Activated B cell treated with CpG ODN at 0.5 μM for 24 hours (primary cell): ENCODE measurements at regions not wholly inside any gene's neighbourhood (a gene's known extent, or its start where the extent isn't known, plus 50 kb on each side); places are given as distances from the start of the nearest gene placed in this dataset.

Experiments used
- ATAC-seq: fragments of 200-7000 bp; cut with Tn5 transposase; one replicate; pipeline ENCODE4 v1.10.0; 2021; ENCODE audit warnings: low read depth, mild to moderate bottlenecking, moderate library complexity
- CTCF ChIA-PET: fragments of 350-600 bp; sonication (Branson Sonifier 250); formaldehyde crosslinking; loops from one replicate; lab custom pipeline; 2021; ENCODE audit warnings: antibody characterized with exemption; lab: Charles Lee
- POLR2A ChIA-PET: fragments of 350-600 bp; sonication (Branson Sonifier 250); formaldehyde crosslinking; loops from one replicate; lab custom pipeline; 2021; ENCODE audit warnings: antibody characterized with exemption; lab: Charles Lee
- DNase-seq: peaks from one replicate; pipeline ENCODE4 v3.0.0; 2022
- H3K27ac Mint-ChIP-seq: one replicate; pipeline ENCODE4 v1.8.0; 2020; ENCODE audit warnings: mixed read lengths
- H3K27me3 Mint-ChIP-seq: one replicate; pipeline ENCODE4 v1.8.0; 2021; ENCODE audit warnings: mixed read lengths
- H3K36me3 Mint-ChIP-seq: one replicate; pipeline ENCODE4 v1.8.0; 2021; ENCODE audit warnings: low read depth, mixed read lengths
- H3K4me1 Mint-ChIP-seq: one replicate; pipeline ENCODE4 v1.8.0; 2021; ENCODE audit warnings: mixed read lengths
- H3K4me3 Mint-ChIP-seq: one replicate; pipeline ENCODE4 v1.8.0; 2020; ENCODE audit warnings: mild to moderate bottlenecking, mixed read lengths
- H3K9me3 Mint-ChIP-seq: one replicate; pipeline ENCODE4 v1.8.0; 2020; ENCODE audit warnings: mixed read lengths
- intact Hi-C: fragments of 100-400 bp; cut with micrococcal nuclease; formaldehyde crosslinking; loops from one replicate; pipeline ENCODE4 v1.15.1; 2024
- TF ChIP-seq, protein P1 (sequence below): fragments of 200-600 bp; IDR thresholded peaks from one replicate; pipeline ENCODE4 v1.8.0; 2022; ENCODE audit warnings: antibody characterized with exemption, mild to moderate bottlenecking

DNA sequence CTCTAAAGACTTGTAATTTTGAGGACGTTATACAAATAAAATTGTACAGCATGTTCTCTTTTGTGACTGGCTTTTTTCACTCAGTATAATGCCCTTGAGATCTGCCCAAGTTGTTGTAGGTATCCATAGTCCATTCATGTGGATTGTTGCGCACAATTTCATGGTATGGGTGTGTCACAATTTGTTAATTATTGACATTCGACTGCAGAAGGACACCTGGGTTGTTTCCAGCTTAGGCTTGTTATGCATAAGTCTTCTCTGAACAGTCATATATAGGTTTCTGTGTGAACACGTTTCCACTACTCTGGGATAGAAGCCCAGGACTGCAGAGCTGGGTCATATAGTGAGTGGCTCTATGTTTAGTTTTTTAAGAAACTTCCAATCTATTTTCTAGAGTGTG lies 800.8 kb upstream of the SALL3 start:
- DNase-seq (no peak), ATAC-seq (no peak)
- Mint-ChIP-seq H3K27me3 (no peaks in the 10 kb centered on the region), H3K4me3 (no peak overlapping the region), H3K27ac (no peak overlapping the region), H3K36me3 (no peaks in the 10 kb centered on the region), H3K4me1 (no peaks in the 10 kb centered on the region), H3K9me3 (peaks cover 11% of the 10 kb centered on the region)
- TF ChIP-seq, protein P1, sequence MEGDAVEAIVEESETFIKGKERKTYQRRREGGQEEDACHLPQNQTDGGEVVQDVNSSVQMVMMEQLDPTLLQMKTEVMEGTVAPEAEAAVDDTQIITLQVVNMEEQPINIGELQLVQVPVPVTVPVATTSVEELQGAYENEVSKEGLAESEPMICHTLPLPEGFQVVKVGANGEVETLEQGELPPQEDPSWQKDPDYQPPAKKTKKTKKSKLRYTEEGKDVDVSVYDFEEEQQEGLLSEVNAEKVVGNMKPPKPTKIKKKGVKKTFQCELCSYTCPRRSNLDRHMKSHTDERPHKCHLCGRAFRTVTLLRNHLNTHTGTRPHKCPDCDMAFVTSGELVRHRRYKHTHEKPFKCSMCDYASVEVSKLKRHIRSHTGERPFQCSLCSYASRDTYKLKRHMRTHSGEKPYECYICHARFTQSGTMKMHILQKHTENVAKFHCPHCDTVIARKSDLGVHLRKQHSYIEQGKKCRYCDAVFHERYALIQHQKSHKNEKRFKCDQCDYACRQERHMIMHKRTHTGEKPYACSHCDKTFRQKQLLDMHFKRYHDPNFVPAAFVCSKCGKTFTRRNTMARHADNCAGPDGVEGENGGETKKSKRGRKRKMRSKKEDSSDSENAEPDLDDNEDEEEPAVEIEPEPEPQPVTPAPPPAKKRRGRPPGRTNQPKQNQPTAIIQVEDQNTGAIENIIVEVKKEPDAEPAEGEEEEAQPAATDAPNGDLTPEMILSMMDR = no peak
- POLR2A ChIA-PET = no interaction called here
- CTCF ChIA-PET = no interaction called here
- intact Hi-C loops = no loop called here

DNA sequence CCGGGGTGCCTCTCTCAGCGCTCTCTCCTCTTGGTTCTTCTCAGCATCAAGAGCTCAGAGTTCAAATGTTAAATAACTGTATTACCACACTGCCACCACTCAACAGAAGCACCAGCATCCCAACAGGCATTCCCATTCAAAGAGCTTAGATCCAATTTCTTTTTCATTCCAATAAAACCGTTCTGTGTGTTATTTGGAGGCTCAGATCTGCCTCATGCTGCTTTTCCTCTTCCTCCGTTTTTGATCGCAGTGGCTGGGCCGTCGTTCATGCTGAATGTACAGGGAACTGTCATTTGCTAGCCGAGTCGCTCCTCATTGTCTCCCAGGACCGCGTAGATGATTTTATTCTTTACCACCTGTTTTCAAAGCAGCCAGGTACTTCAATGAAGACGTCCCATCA lies 798.9 kb upstream of the SALL3 start:
- ChIA-PET POLR2A (no interaction called here), CTCF (no interaction called here)
- ATAC-seq = no peak
- peaks cover 12% of the 10 kb centered on the region for H3K9me3 Mint-ChIP-seq
- intact Hi-C loops = no loop called here
- no peak overlapping the region for H3K4me3 Mint-ChIP-seq
- no peak for DNase-seq
- H3K27ac Mint-ChIP-seq = no peak overlapping the region
- TF ChIP-seq, protein P1 = no peak
- no peaks in the 10 kb centered on the region for H3K27me3 Mint-ChIP-seq
- no peaks in the 10 kb centered on the region for H3K36me3 Mint-ChIP-seq
- H3K4me1 Mint-ChIP-seq = no peaks in the 10 kb centered on the region

DNA sequence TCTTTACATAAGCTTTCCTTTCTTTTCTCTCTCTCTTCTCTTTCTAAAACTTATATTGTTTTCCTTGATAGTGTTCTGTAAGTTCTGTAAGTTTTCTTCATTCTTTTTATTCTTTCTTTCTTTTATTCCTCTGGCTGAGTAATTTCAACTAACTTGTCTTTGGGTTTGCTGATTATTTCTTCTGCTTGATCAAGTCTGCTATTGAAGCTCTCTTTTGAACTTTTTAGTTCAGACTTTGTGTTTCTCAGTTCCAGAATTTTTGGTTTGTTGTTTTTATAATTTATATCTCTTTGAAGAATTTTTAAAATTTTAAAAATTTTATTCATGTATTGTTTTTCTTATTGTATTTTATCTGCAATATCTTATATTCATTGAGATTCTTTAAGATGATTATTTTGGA lies 795.8 kb upstream of the SALL3 start:
- no peak for DNase-seq

DNA sequence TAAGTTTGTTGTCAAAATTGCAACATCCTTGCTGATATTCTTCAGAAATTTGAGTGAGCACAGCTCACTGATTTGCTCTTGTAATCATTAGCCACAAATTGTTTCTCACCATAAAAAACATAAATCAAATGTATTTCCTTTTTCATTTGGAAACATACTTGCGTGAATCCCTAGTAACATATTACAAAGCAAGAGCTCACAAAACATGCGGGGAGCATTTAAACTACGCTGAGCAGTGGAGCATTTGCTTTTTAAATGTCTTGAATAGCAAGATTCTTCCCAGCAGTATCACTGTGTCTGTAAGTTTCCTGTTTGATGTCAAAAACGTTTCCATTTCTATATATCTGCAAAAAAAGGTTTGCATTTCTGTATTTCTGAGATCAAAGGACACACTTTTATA lies 788.3 kb upstream of the SALL3 start:
- intact Hi-C loops = no loop called here
- ATAC-seq (no peak), DNase-seq (no peak)
- POLR2A ChIA-PET = no interaction called here
- Mint-ChIP-seq H3K4me3 (no peak overlapping the region), H3K27ac (no peak overlapping the region), H3K36me3 (no peaks in the 10 kb centered on the region), H3K27me3 (no peaks in the 10 kb centered on the region), H3K9me3 (peaks cover 5% of the 10 kb centered on the region), H3K4me1 (no peaks in the 10 kb centered on the region)
- TF ChIP-seq, protein P1 = no peak
- CTCF ChIA-PET = no interaction called here

More for the DNA sequence above, 795.8 kb upstream of the SALL3 start:
- TF ChIP-seq, protein P1 = no peak
- H3K27ac Mint-ChIP-seq = no peak overlapping the region
- intact Hi-C loops = no loop called here
- H3K27me3 Mint-ChIP-seq = no peaks in the 10 kb centered on the region
- POLR2A ChIA-PET = no interaction called here
- H3K9me3 Mint-ChIP-seq = peaks cover 12% of the 10 kb centered on the region
- H3K36me3 Mint-ChIP-seq = no peaks in the 10 kb centered on the region
- ATAC-seq = no peak
- H3K4me1 Mint-ChIP-seq = no peaks in the 10 kb centered on the region
- CTCF ChIA-PET = no interaction called here
- H3K4me3 Mint-ChIP-seq = no peak overlapping the region

DNA sequence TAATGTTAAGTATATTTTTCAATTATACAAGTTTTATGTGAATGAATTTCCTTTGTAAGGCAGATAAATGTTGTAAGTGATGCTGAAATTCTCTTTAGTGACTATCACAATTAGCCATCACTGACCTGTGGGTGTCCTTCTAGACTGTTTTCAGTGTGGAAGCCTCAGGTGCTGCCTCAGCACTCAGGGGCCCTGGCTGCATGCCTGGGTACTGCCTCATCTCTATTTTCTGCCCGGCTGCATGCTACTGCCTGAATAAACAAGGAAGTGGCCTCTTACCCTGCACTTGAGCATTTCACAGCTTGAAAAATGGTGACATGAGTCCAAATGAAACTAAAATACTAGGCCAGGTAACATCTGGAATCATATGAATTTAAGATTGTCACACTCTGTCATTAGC lies 787.6 kb upstream of the SALL3 start:
- ChIA-PET CTCF (no interaction called here), POLR2A (no interaction called here)
- Mint-ChIP-seq H3K4me1 (no peaks in the 10 kb centered on the region), H3K9me3 (peaks cover 5% of the 10 kb centered on the region), H3K27me3 (no peaks in the 10 kb centered on the region), H3K36me3 (no peaks in the 10 kb centered on the region), H3K27ac (no peak overlapping the region), H3K4me3 (no peak overlapping the region)
- intact Hi-C loops = no loop called here
- TF ChIP-seq, protein P1 = no peak
- ATAC-seq (no peak), DNase-seq (no peak)
